ENCODE measurements at regions not wholly inside any gene's neighbourhood (a gene's known extent, or its start where the extent isn't known, plus 50 kb on each side); places are given as distances from the start of the nearest gene placed in this dataset.
"Not testable (repeated sequence)": the region's sequence is repeated elsewhere in the genome, so short reads cannot be mapped to it uniquely, and the experiment has no call there.

DNA sequence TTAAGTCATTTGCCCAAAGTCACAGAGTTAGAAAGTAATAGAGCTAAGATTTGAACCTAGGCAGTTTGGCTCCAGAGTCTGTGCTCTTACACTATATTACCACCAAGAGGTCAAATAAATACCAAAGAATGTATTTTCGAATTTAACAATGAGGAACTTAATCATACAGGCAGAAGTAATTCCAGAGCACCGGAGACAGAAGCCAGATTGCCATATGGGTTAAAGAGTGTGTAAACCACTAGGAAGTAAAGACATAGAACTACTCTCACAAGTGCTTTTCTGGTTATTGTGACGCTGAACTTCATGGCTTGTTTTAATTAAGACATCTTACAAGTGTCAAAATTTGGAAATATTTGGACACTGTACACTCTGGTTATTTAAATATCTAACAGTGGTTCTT, 114.5 kb upstream of the NBPF19 start:
- DNase-seq (ENCODE audit: low read depth in 2 of 2): not testable (repeated sequence)

DNA sequence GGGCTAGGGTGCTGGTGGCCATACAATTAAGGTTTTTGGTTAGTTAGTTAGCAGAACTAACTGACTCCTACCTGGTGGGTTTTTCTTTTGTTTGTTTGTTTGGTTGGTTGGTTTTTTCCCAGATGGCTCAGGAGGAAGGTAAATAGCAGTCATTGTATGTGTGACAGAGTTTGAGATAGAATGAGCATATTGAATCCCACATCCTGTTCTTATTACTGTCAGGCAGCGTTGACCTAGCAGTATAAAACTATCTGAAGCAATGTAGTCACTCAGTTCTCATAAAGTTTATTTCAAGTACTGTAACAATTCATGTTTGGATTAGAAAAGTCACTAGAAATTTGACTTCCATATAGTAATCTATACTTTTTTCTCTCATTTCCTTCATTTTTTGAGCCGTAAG, 113.5 kb upstream of the NBPF19 start:
- DNase-seq (ENCODE audit: low read depth in 2 of 2): not testable (repeated sequence)

DNA sequence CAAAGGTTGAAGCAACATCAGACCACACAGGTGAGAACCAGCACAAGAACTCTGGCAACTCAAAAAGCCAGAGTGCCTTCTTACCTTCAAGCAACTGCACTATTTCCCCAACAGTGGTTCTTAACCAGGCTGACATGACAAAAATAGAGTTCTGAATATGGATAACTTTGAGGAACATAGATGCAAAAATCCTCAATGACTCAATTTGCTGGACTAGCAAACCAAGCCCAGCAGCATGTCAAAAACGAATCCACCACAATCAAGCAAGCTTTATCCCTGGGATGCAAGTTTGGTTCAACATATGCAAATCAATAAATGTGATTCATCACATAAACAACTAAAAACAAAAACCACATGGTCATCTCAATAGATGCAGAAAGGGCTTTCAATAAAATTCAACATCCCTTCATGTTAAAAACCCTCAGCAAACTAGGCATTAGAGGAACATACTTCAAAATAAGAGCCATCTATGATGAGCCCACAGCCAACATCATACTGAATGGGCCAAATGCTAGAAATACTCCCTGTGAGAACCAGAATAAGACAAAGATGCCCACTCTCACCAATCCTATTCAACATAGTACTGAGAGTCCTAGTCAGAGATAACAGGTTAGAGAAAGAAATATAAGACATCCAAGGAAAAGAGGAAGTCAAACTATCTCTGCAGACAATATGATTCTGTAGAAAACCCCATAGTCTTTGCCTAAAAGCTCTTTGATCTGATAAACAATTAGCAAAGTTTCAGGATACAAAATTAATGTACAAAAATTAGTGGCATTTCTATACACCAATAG, 110.5 kb upstream of the NBPF19 start:
- not testable (repeated sequence) for DNase-seq (ENCODE audit: low read depth in 2 of 2)

DNA sequence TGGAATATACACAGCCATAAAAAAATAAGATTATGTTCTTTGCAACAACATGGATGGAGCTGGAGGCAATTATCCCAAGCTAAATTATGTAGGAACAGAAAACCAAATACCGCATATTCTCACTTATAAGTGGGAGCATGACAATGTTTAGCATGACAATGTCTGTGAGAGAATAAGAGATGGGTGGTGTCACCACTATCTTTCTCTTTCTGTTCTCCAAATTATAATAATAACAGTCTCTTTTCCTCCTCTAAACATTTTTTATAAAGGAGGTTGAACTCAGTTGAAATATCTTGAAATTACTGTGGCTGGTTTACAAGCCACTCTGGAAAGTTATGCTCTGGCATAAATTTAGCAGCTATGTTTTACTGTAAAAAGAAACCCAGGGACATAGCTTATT, 108.4 kb upstream of the NBPF19 start:
- not testable (repeated sequence) for DNase-seq (ENCODE audit: low read depth in 2 of 2)

DNA sequence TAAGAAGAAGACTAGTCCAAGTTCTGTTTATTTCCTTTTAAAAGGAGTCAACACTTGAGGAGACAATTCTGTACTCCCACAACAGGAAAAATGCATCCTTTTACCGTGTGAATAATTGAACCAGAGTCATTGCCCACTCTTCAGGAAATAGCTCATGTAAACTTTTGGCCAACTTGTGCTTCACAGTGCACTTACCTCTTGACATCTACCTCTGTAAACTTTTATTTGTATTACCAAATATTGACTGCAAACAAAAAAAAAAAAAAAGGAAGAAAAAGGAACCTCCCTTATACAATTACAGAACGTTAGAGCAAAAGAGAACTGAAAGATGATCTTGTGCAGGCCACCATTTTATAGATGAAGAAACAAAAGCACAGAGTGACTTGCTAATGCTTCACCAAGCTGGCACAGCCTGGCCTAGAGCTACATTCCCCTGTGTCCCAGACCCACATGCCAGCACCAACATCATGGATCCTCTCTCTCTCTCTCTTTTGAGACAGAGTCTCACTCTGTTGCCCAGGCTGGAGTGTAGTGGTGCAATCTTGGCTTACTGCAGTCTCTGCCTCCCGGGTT, 107.3 kb upstream of the NBPF19 start:
- DNase-seq (ENCODE audit: low read depth in 2 of 2): not testable (repeated sequence)

DNA sequence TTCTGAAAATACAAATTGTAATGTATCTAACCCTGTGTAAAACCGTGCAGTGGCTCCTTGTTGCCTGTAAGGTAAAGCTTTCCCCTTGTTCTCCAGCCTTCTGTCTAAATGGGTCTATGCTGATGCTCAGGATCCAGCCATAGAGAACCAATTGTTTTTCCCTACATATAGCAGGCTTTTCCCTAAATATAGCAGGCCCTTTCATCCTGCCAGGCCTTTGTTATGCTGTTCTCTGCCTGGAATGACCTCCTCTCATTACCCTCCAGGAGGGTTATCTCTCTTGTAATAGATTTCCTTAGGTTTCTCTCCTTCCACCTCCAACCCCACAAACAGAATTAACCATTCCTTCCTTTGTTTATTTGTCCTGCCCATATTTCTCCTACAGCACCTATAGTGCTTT, 106.5 kb upstream of the NBPF19 start:
- DNase-seq (ENCODE audit: low read depth in 2 of 2): not testable (repeated sequence)

DNA sequence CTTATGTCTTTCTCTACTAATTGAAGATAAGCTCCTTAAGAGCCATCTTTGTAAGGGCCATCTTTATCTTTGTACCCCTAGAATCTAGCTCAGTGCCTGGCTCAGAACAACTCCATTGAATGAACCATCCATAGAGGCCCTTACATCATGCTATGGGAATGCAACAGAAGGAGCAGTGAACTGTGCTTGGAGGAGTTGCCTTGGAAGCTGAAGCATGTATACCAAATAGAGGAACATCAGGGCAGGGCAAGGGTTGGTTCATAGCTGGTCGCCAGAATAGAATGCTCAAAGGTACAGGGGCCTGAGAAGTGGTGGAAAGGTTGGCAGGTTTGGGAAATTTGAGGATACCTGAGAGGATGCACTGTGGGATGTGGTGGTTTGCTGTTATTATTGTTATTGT, 105.8 kb upstream of the NBPF19 start:
- not testable (repeated sequence) for DNase-seq (ENCODE audit: low read depth in 2 of 2)

DNA sequence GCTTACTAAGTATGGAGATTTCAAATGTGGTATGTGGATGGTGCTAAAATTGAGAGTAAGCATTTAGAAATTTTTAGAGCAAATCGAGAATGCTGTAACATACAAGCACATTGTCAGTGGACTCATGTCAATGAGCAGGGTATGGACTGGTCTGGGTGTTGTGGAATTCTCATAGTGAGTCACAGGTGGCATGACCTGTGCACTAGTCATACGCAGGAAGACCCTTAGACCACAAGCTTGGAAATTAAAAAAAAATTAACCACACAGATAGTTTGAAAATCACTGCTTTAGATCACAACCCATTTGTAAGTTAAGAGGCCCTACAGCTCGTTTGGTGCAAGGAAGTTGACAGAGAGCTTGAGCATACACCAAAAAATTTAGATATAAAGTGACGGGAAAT, 102.9 kb upstream of the NBPF19 start:
- DNase-seq (ENCODE audit: low read depth in 2 of 2): not testable (repeated sequence)

DNA sequence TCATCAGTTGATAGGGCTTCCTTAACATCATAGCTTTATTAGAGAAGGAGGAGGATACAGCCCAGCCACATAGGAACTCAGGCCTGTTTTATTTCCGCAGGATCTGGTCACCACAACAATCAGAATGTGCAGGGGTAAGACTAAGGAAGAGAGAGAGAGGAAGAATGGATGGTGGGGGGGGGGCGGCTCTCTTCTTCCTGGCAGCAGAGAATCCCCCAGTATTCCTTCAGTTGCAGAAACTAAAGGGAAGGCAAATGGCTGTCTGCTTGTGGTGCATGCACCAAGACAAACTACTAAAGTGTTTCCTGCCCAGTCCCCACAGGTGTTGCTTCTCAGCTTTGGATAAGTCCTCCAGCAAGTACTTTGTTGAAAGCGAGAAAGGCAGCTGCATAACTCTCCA, 96.4 kb upstream of the NBPF19 start:
- DNase-seq (ENCODE audit: low read depth in 2 of 2): not testable (repeated sequence)

DNA sequence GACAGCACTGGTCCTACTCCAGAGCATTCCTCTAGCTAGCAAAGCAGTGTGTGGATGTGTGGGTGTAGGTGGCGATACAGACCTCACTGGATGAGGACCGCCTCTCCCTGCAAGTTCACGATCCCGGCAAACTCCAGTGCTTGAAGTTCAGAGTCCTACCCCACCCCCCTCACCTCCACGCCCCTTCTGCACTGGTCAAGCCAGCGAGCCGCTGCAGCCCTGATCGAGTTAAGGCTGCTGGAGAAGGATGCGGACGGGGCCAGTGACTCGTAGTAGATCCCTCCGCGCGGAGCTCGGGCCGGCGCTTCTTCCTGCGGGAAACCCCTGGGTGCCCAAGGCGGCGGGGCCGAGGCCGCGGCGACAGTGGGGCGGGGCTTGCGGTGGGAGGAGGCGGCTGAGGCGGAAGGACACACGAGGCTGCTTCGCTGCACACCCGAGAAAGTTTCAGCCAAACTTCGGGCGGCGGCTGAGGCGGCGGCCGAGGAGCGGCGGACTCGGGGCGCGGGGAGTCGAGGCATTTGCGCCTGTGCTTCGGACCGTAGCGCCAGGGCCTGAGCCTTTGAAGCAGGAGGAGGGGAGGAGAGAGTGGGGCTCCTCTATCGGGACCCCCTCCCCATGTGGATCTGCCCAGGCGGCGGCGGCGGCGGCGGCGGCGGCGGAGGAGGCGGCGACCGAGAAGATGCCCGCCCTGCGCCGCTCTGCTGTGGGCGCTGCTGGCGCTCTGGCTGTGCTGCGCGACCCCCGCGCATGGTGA, 84.5 kb upstream of the NBPF19 start:
- peak in 1 of 2 donors; percentile 15 for DNase-seq (ENCODE audit: low read depth in 2 of 2)

DNA sequence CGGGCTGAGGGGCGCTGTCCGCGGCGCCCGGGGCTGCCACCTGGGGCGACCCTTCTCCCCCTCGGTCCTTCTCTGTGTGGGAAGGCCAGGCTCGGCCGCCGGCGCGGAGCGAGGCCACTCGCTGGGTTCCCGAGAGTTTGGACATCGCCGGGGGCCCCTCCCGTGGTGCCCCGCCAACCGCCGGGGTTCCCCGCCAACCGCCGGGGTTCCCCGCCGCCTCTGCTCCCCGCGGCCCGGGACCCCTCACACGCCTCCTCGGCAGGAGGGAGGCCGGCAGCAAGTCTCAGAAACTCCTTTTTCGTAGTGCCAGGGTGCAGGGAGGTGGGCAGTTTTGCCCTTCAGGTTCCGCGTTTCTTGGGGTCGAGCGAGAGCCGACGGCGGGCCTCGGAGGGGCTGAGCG, 83.9 kb upstream of the NBPF19 start:
- not testable (repeated sequence) for DNase-seq (ENCODE audit: low read depth in 2 of 2)

DNA sequence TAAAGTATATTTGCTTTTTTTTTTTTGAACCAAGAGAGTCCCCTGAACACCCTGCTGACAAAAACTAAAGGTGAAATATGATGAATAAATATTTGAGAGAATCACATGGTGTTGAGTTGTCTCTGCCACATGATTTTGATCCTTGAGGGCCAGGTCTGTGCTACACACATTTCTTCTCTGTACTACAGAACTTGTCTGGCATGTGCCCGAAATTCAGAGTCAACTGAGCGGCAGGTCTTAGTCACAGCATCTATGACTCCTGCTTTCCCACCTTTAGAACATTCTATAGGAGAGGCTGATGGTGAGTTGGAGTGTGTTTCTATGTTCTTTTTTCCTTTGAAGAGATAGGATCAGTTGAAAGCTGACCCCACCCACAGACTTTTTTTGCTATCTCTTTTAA, 79.0 kb upstream of the NBPF19 start:
- peak; percentile 8 to 36 for DNase-seq (ENCODE audit: low read depth in 2 of 2)

DNA sequence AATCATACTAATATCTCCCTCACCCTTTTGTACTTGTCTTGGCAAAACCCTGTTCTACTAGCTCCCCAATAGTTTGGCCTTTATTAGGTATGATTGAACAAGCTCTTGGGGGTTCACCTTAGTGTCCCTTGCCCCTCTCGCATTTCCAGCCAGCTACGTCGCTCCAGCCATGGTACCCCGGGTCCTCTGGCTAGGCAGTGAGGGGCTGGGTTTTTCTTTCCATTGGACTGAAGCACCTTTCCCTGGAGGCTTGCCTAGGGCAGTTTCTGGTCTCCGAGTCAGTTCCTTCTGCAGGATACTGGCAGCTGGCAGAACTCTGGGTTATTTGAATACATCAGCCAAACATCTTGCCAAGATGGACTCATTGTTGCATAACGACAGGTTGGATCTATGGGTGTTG, 76.3 kb upstream of the NBPF19 start:
- DNase-seq (ENCODE audit: low read depth in 2 of 2): not testable (repeated sequence)

DNA sequence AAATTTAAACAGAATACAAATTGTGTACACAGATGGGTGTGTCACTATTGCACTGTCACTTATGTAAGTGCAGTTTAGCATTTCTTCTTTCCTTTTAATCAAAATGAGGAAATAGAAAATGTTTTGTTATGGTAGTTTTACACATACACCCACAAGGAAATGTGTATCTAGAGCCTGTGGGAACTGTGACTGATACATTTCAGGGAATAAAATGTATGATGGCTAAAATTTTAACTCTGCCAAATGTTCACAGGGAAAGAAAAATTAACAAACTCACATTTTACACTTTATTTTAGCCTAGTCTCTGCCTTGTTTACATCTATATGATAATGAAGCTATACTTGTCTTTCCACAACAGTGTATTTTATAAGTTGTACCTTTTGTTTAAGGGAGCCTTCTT, 66.4 kb upstream of the NBPF19 start:
- not testable (repeated sequence) for DNase-seq (ENCODE audit: low read depth in 2 of 2)

DNA sequence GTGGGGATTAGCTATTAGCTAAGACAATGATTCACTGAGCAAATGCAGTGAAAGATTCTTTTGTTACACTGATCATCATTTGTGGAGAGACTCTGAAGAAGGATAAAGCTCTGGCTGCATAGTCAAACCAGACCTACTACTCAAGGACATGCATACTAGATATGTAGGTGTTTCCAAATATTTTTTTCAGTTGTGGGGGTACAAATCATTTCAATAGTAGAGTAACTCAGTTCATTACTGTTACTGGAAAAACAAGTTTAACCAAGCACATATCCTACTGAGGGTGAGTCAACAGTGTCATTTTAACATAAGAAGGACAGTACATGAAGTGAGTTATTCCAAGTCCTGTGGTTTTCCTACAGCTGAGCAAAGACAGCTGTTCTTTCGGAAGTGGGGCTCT, 59.5 kb upstream of the NBPF19 start:
- not testable (repeated sequence) for DNase-seq (ENCODE audit: low read depth in 2 of 2)

DNA sequence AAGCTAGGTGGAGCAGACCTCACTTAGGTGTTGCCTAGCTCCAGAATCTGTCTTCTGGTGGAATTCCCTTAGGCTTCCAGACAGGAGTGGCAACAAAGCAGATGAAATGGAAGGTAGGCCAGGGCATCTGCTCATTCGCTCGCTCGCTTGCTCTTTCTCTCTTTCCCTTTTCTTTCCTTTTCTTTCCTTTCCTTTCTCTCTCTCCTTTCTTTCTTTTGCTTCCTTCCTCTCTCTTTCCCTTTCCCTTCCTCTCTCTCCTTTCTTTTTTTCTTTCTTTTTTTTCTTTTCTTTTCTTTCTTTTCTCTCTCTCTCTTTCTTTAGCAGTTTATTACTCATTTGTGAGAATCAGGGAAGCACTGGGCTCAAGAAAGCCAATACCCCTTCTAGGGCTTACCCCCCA, 56.1 kb upstream of the NBPF19 start:
- not testable (repeated sequence) for DNase-seq (ENCODE audit: low read depth in 2 of 2)

DNA sequence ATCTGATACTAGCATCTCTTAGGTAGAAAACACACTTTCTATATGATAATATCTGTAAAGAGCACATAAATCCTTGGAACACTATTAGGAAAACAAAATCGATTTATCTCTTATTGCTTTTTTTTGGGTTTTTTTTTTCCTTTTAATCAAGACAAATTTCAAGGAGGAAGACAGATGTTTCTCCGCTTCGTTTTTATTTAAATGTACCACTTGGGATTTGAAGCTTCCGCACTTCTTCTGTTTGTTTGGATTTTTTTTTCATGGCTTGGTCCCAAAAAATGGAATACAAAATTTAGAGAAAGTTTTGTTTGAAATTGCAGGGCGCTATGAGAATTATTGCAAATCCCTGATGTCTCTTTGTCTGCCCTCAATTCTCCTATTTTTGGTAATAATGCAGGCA, 51.7 kb upstream of the NBPF19 start:
- not testable (repeated sequence) for DNase-seq (ENCODE audit: low read depth in 2 of 2)

All from activated CD8-positive, alpha-beta memory T cell treated with anti-CD3 and anti-CD28 coated beads for 4 hours (primary cell).